ENCODE measurements at regions not wholly inside any gene's neighbourhood (a gene's known extent, or its start where the extent isn't known, plus 50 kb on each side); places are given as distances from the start of the nearest gene placed in this dataset.

- no peak for TF ChIP-seq CTCF (IDR thresholded peaks at IDR 0.05)
- TF ChIP-seq POLR2A (IDR thresholded peaks at IDR 0.05), result no peak
Observed at GRCh38 chr1:59029411-59030167, 245.7 kb upstream of the JUN start.

All from thyroid gland (tissue), 4 donors.